GM12801 (cell line): ENCODE measurements at regions not wholly inside any gene's neighbourhood (a gene's known extent, or its start where the extent isn't known, plus 50 kb on each side); places are given as distances from the start of the nearest gene placed in this dataset.

Experiments
- TF ChIP-seq, protein P1 (sequence below): IDR thresholded peaks from one replicate; pipeline ENCODE4 v1.5.1; 2011; ENCODE audit warnings: control low read depth; ENCODE audit not compliant: insufficient read length; ENCODE audit errors: extremely low read depth

GRCh38 chr16:65944361-65944760, 422.1 kb upstream of the CDH5 start:
- TF ChIP-seq, protein P1, sequence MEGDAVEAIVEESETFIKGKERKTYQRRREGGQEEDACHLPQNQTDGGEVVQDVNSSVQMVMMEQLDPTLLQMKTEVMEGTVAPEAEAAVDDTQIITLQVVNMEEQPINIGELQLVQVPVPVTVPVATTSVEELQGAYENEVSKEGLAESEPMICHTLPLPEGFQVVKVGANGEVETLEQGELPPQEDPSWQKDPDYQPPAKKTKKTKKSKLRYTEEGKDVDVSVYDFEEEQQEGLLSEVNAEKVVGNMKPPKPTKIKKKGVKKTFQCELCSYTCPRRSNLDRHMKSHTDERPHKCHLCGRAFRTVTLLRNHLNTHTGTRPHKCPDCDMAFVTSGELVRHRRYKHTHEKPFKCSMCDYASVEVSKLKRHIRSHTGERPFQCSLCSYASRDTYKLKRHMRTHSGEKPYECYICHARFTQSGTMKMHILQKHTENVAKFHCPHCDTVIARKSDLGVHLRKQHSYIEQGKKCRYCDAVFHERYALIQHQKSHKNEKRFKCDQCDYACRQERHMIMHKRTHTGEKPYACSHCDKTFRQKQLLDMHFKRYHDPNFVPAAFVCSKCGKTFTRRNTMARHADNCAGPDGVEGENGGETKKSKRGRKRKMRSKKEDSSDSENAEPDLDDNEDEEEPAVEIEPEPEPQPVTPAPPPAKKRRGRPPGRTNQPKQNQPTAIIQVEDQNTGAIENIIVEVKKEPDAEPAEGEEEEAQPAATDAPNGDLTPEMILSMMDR, result no peak

DNA sequence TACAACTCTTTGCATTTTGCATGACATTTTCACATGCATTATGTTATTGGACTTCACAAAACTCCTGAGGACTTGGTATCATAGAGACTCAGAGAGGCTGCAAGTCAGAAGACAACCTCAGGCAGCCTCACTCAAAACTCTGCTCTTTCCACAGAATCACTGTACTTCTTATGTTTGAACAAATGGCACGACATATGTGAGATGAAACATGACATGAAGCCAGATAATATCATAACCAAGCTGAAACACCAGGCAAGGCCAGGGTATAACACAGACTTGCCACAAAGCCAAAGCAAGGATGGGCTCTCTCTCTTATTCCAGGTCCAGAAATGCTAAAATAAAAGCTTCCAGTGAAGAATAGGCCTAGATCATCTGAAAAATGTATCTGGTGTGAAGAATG, 425.8 kb upstream of the CDH5 start:
- TF ChIP-seq, protein P1, result no peak

DNA sequence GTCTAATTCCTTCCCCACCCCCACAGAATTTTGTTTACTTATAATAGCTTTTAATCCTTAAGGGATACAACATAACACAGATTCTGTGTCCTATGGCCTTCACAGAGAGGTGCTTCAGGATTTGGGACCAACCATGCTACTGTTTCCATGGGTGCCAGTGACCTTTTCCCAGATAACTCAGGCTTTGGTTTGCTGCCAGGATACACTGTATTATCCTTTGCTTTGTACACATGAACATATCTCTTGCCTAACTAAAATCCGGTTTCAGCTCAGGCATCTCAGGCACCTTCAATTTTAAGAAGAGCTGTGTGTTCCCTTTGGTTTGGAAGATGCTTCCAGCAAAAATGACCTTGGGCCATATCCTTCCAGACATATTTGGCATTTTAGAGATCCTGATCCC, 428.4 kb upstream of the CDH5 start:
- TF ChIP-seq, protein P1, result no peak

- TF ChIP-seq, protein P1, result no peak
These were observed 429.0 kb upstream of the CDH5 start for GRCh38 chr16:65937455-65937854.

DNA sequence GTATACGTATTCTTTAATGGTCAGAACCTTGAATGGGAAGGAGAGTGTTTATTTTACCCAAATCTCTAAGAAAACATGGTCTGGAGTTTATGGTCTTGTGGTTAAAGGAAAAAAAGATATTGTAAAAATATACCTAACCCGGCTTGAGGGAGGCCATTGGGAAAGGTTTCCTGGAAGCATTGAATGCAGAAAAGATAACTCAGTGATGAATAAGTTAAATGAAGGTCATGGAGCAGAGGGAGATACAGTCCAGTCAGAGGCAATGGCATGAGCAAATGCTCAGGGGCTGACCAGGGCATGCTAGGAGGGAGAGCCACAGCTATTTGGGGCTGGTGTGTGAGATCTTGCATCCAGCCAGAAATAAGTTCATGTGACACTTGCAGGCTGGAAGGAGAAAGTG, 430.4 kb upstream of the CDH5 start:
- TF ChIP-seq, protein P1, result no peak

DNA sequence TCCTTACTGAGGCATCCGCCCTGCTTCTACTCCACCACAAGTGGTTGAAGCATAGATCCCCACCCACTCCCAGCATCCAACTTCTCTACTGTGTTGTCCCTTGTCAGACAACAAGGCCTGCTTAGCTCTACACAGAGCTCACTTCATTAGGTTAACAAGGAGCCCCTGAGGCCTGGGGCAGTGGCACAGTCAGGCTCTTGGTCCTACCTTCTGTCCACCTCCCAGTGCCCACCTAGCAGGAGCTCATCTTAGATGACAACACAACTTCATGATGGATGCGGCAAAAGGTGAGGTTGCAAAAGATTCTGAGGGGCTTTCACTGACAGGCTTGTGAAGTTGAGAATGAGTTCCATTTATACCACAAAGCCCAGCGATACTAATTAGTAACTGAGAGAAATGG, 432.0 kb upstream of the CDH5 start:
- TF ChIP-seq, protein P1, result no peak

DNA sequence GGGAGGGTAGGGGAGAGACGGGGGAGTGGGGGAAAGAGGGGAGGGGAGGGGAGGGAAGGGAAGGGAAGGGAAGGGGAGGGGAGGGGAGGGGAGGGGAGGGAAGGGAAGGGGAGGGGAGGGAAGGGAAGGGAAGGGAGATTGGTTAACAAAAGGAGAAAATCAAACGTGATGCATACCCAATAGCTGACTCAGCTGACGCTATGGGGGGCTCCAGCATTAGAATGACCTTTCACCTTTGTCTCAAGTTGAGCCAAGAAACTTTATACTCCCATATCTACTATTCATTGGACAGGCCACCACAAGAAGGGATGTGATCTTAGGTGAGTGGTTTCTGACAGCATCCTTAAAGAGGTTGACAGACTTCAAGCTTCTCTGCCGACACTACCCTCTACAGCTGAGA, 432.8 kb upstream of the CDH5 start:
- TF ChIP-seq, protein P1, result no peak
